ENCODE measurements at regions not wholly inside any gene's neighbourhood (a gene's known extent, or its start where the extent isn't known, plus 50 kb on each side); places are given as distances from the start of the nearest gene placed in this dataset.

DNA sequence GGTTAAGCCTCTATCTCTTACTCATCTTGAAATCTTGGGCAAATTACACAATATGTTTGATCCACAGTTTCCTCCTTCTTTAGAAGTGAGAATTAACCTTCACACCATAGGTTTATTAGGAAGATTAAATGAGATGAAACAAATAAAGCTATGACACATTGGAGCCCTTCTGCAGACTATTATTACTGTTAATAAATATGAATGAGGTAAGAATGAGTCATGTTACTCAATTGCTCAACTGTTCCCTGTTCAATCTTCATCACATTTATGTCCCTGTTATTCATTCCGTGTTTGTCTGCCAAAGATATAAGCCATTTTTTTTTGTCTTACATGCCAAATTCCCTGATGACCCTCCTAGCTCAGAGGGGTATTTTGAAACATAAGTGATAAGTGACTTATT lies 52.1 kb upstream of the PAPPA start (continued):
- TF ChIP-seq, protein P1, sequence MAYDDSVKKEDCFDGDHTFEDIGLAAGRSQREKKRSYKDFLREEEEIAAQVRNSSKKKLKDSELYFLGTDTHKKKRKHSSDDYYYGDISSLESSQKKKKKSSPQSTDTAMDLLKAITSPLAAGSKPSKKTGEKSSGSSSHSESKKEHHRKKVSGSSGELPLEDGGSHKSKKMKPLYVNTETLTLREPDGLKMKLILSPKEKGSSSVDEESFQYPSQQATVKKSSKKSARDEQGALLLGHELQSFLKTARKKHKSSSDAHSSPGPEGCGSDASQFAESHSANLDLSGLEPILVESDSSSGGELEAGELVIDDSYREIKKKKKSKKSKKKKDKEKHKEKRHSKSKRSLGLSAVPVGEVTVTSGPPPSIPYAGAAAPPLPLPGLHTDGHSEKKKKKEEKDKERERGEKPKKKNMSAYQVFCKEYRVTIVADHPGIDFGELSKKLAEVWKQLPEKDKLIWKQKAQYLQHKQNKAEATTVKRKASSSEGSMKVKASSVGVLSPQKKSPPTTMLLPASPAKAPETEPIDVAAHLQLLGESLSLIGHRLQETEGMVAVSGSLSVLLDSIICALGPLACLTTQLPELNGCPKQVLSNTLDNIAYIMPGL (CRISPR knock-in tag; IDR thresholded peaks at IDR 0.05; ENCODE audit: borderline replicate concordance) = no peak
- no peak for TF ChIP-seq ZC3H11A (IDR thresholded peaks at IDR 0.05)
- peak; percentile 60; the same call in 1 of the 2 replicates for TF ChIP-seq GATA3 (IDR thresholded peaks at IDR 0.05; ENCODE audit: borderline replicate concordance)

DNA sequence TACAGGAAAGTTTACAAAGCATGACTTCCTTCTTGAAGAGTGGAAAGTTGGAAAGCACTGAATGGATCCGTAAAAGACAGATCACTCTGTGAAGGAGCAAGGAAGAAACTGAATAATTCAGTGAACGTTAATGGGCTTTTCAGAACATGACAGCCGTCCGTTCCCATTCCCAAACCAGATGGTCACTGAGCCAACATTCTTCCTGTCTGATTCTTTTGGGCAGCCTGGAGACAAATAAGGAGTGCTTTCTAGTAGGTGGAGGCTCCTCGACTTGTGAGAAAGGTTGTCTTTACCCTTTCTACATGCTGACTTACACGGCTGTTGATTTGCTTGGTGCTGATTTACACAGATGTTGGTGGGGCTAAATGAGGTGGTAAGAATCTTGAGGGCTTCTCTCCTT lies 51.0 kb upstream of the PAPPA start:
- ChIA-PET CTCF (no interaction called here), POLR2A (interaction anchor here (1.5 kb wide), 1 partner anchor 50 kb away, joined by 12 read pairs; the partner anchor contains the start of gene PAPPA)
- Histone ChIP-seq H3K4me2 (no peak overlapping the region), H3K27ac (peak overlapping the region; percentile 56 to 64), H3K4me1 (peaks cover 16% of the 10 kb centered on the region), H3K9me3 (peaks cover 7% of the 10 kb centered on the region; the same call in 2 of the 3 replicates), H3K4me3 (no peak overlapping the region)
- FAIRE-seq (no peak), ATAC-seq (no peak), DNase-seq (ENCODE audit: low read depth in 1 of 2, low spot score in 1 of 2) (no peak)
- no peak for TF ChIP-seq RFX5 (IDR thresholded peaks at IDR 0.05)
- no peak for TF ChIP-seq ESRRA (IDR thresholded peaks at IDR 0.05; ENCODE audit: borderline replicate concordance, low read length)
- TF ChIP-seq HOXB5 (CRISPR knock-in tag; IDR thresholded peaks at IDR 0.05) = no peak
- no peak for TF ChIP-seq HOXA7 (CRISPR knock-in tag; IDR thresholded peaks at IDR 0.05)
- TF ChIP-seq POLR2A (IDR thresholded peaks at IDR 0.05; ENCODE audit: low read length) = no peak
- TF ChIP-seq TFCP2L1 (CRISPR knock-in tag; IDR thresholded peaks at IDR 0.05) = no peak
- TF ChIP-seq EP300 (IDR thresholded peaks at IDR 0.05) = no peak
- TF ChIP-seq BHLHE40 (IDR thresholded peaks at IDR 0.05; ENCODE audit: low read depth, low read length) = no peak
- TF ChIP-seq ZSCAN20 (CRISPR knock-in tag; IDR thresholded peaks at IDR 0.05) = no peak
- no peak for TF ChIP-seq EHF (CRISPR knock-in tag; IDR thresholded peaks at IDR 0.05)
- TF ChIP-seq CEBPB (IDR thresholded peaks at IDR 0.05) = no peak
- TF ChIP-seq NFE2L2 (conservative IDR thresholded peaks at IDR 0.05; ENCODE audit: low read length) = no peak
- TF ChIP-seq, protein P2, sequence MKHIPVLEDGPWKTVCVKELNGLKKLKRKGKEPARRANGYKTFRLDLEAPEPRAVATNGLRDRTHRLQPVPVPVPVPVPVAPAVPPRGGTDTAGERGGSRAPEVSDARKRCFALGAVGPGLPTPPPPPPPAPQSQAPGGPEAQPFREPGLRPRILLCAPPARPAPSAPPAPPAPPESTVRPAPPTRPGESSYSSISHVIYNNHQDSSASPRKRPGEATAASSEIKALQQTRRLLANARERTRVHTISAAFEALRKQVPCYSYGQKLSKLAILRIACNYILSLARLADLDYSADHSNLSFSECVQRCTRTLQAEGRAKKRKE (CRISPR knock-in tag; IDR thresholded peaks at IDR 0.05; ENCODE audit: low read depth) = no peak
- no peak for TF ChIP-seq JUN (IDR thresholded peaks at IDR 0.05)
- no peak for TF ChIP-seq MYC (IDR thresholded peaks at IDR 0.05; ENCODE audit: borderline replicate concordance, low read length)
- TF ChIP-seq, protein P3, sequence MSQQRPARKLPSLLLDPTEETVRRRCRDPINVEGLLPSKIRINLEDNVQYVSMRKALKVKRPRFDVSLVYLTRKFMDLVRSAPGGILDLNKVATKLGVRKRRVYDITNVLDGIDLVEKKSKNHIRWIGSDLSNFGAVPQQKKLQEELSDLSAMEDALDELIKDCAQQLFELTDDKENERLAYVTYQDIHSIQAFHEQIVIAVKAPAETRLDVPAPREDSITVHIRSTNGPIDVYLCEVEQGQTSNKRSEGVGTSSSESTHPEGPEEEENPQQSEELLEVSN (IDR thresholded peaks at IDR 0.05; ENCODE audit: borderline replicate concordance, low read depth) = no peak
- no peak for TF ChIP-seq FOSL2 (IDR thresholded peaks at IDR 0.05)
- no peak for TF ChIP-seq FOSL2 (CRISPR knock-in tag; IDR thresholded peaks at IDR 0.05)
- TF ChIP-seq JUNB (IDR thresholded peaks at IDR 0.05) = no peak
- WGBS (ENCODE audit: missing lambda C conversion rate) = 91% methylated on average over 6 of the region's 6 CpGs

Small RNA genes lying in the stretch of these regions (small RNA-seq; reads per million reads assigned to genes)
- gene RF00004 = 0 reads per million in 6 experiments
